ENCODE measurements at regions not wholly inside any gene's neighbourhood (a gene's known extent, or its start where the extent isn't known, plus 50 kb on each side); places are given as distances from the start of the nearest gene placed in this dataset.

DNA sequence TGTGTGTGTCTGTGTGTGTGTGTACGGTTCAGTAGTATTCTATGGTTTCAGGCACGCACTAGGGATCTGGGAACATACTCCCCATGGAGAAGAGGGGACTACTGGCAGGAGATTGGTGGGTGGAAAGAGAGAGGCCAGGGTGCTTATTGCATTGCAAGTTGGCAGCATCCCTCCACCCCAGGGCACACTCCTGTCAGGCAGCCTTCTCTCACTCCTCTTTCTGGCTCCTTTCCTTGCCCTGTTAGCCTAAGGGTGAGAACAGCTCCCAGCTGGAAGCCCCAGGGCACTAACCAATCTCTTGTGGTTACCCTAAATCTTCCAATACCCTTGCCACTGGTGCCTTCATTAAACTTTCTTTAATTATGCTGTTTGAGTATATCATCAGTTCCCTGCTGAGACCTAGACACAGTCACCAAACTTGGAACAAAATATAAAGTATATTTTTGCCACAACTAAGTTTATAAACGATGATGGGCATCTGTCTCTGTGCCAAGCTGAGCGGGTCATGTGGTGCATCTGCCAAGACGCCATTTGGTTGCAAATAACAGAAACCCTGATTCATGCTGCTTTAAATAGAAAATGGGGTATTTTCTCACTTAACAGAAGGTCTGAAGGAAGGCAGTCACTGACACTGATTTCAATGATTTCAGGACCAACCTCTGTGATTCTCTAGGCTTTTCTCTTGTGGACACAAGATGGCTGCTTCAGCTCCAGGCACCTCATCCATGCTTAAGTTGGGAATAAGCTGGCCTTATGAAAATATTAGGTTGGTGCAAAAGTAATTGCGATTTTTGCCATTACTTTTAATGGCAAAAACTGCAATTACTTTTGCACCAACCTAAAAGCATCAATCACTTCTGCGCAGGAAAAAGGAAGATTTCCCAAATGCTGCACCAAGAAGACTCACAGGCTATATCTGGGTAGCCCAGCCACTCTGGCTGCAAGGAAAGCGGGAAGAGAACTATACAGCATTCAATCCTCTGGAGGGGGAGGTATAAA lies 476.9 kb upstream of the PROK2 start:
- TF ChIP-seq CTCF (IDR thresholded peaks at IDR 0.05) (no peak), SIN3A (IDR thresholded peaks at IDR 0.05; ENCODE audit: borderline replicate concordance, low read depth, low read length) (no peak), POLR2AphosphoS5 (IDR thresholded peaks at IDR 0.05; ENCODE audit: low read depth, low read length) (no peak), CHD2 (IDR thresholded peaks at IDR 0.05; ENCODE audit: low read length, partially characterized antibody) (no peak), RFX5 (IDR thresholded peaks at IDR 0.05; ENCODE audit: low read length) (no peak), GABPA (IDR thresholded peaks at IDR 0.05; ENCODE audit: low read depth) (no peak), SMC3 (IDR thresholded peaks at IDR 0.05; ENCODE audit: low read depth, low read length) (no peak)
- TF ChIP-seq, protein P1, sequence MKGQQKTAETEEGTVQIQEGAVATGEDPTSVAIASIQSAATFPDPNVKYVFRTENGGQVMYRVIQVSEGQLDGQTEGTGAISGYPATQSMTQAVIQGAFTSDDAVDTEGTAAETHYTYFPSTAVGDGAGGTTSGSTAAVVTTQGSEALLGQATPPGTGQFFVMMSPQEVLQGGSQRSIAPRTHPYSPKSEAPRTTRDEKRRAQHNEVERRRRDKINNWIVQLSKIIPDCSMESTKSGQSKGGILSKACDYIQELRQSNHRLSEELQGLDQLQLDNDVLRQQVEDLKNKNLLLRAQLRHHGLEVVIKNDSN (IDR thresholded peaks at IDR 0.05; ENCODE audit: borderline replicate concordance, low read depth) = peak; percentile 16; the same call in 1 of the 2 replicates
- TF ChIP-seq, protein P2, sequence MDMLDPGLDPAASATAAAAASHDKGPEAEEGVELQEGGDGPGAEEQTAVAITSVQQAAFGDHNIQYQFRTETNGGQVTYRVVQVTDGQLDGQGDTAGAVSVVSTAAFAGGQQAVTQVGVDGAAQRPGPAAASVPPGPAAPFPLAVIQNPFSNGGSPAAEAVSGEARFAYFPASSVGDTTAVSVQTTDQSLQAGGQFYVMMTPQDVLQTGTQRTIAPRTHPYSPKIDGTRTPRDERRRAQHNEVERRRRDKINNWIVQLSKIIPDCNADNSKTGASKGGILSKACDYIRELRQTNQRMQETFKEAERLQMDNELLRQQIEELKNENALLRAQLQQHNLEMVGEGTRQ (IDR thresholded peaks at IDR 0.05; ENCODE audit: borderline replicate concordance, low read depth, low read length) = no peak
